ENCODE measurements at regions not wholly inside any gene's neighbourhood (a gene's known extent, or its start where the extent isn't known, plus 50 kb on each side); places are given as distances from the start of the nearest gene placed in this dataset.

- TF ChIP-seq ZBTB33 (IDR thresholded peaks at IDR 0.05; ENCODE audit: extremely low read depth, insufficient replicate concordance, low read length) (no peak), ATF3 (IDR thresholded peaks at IDR 0.05) (no peak)
Measured at GRCh38 chrX:67295924-67296323, 247.9 kb upstream of the AR start (continued).

GRCh38 chrX:67296395-67296794, 247.4 kb upstream of the AR start:
- Histone ChIP-seq H4K20me1 (ENCODE audit: insufficient read depth) (no peaks in the 10 kb centered on the region), H3K36me3 (ENCODE audit: control insufficient read depth in 1 of 2, insufficient read depth in 2 of 2, low read length in 2 of 2) (no peaks in the 10 kb centered on the region), H3K9me3 (ENCODE audit: control insufficient read depth in 1 of 2, insufficient read depth in 1 of 2, low read depth in 1 of 2, low read length in 2 of 2) (no peaks in the 10 kb centered on the region), H3K4me2 (ENCODE audit: low read length) (no peak overlapping the region), H3K27me3 (ENCODE audit: insufficient read depth, low read length) (no peaks in the 10 kb centered on the region), H3K9me2 (ENCODE audit: insufficient read depth) (no peaks in the 10 kb centered on the region), H3K4me3 (replicated peaks in 1 of 2; ENCODE audit: low read depth in 1 of 2, low read length in 2 of 2) (no peak overlapping the region), H3K27ac (ENCODE audit: low read depth, low read length) (no peak overlapping the region), H2AFZ (ENCODE audit: low read depth, low read length, poor library complexity, severe bottlenecking) (no peak overlapping the region), H3K9ac (ENCODE audit: low read length) (no peak overlapping the region), H3K4me1 (ENCODE audit: control insufficient read depth in 1 of 2, insufficient read depth in 2 of 2, low read length in 2 of 2) (no peaks in the 10 kb centered on the region), H3K79me2 (ENCODE audit: insufficient read depth, low read length) (no peaks in the 10 kb centered on the region)
- intact Hi-C loops (cut with micrococcal nuclease), result no loop called here
- TF ChIP-seq SIN3A (IDR thresholded peaks at IDR 0.05; ENCODE audit: low read depth) (no peak), CTCF (IDR thresholded peaks at IDR 0.05 in 2 of 3, conservative IDR thresholded peaks at IDR 0.05 in 1 of 3; ENCODE audit: borderline replicate concordance in 1 of 3, insufficient read depth in 1 of 3, low read depth in 2 of 3, low read length in 2 of 3) (no peak), ZBTB33 (IDR thresholded peaks at IDR 0.05; ENCODE audit: extremely low read depth, insufficient replicate concordance, low read length) (no peak), JUND (IDR thresholded peaks at IDR 0.05) (no peak), TCF7L2 (IDR thresholded peaks at IDR 0.05; ENCODE audit: borderline replicate concordance, extremely low read depth, insufficient read depth, insufficient read length) (no peak), POLR2A (IDR thresholded peaks at IDR 0.05; ENCODE audit: borderline replicate concordance, extremely low read depth, insufficient read depth, insufficient read length) (no peak), EGR1 (IDR thresholded peaks at IDR 0.05; ENCODE audit: low read depth) (no peak), ZFX (IDR thresholded peaks at IDR 0.05) (no peak), SRF (IDR thresholded peaks at IDR 0.05; ENCODE audit: low read depth) (no peak), EZH2 (IDR thresholded peaks at IDR 0.05) (no peak), REST (IDR thresholded peaks at IDR 0.05; ENCODE audit: low read depth) (no peak), YY1 (IDR thresholded peaks at IDR 0.05; ENCODE audit: extremely low read depth, insufficient replicate concordance, low read depth, low read length) (no peak), SP1 (IDR thresholded peaks at IDR 0.05; ENCODE audit: low read depth) (no peak), EZH2phosphoT487 (IDR thresholded peaks at IDR 0.05; ENCODE audit: borderline replicate concordance) (no peak), MAX (IDR thresholded peaks at IDR 0.05) (no peak)
- RAD21 ChIA-PET (ENCODE audit: low non-redundant PET in 1 of 2, low total read pairs in 2 of 2, uncharacterized antibody in 2 of 2, unreplicated experiment in 2 of 2), result no interaction called here
- ATAC-seq (no peak), DNase-seq (ENCODE audit: low read depth, low spot score) (no peak)
- CTCF ChIA-PET, result no interaction called here
- no TSS peak for BruUV-seq (replicated peaks)
- POLR2A ChIA-PET, result no interaction called here

Data from HCT116 (cell line).